Loucy (cell line): ENCODE measurements at regions not wholly inside any gene's neighbourhood (a gene's known extent, or its start where the extent isn't known, plus 50 kb on each side); places are given as distances from the start of the nearest gene placed in this dataset.

Source experiments
- H2AFZ ChIP-seq: fragments of 200-600 bp; sonication (generic); 2 replicates; pipeline ENCODE4 v1.6.0; 2016; ENCODE audit warnings: antibody characterized with exemption, mild to moderate bottlenecking, low read length, moderate library complexity
- H3F3A ChIP-seq: fragments of 200-600 bp; 2 replicates; pipeline ENCODE4 v1.6.0; 2016; ENCODE audit warnings: antibody characterized with exemption, low read depth, mild to moderate bottlenecking
- H3K27me3 ChIP-seq: fragments of 200-600 bp; sonication (generic); 2 replicates; pipeline ENCODE4 v1.6.1; 2014; ENCODE audit warnings: low read length, mild to moderate bottlenecking; ENCODE audit not compliant: insufficient read depth, poor library complexity, severe bottlenecking
- H3K36me3 ChIP-seq: fragments of 200-600 bp; sonication (generic); 2 replicates; pipeline ENCODE4 v1.6.1; 2016; ENCODE audit warnings: low read length; ENCODE audit not compliant: insufficient read depth
- H3K4me1 ChIP-seq: fragments of 200-600 bp; sonication (generic); 2 replicates; pipeline ENCODE4 v1.5.1; 2014; ENCODE audit warnings: low read length, mild to moderate bottlenecking; ENCODE audit not compliant: insufficient read depth, poor library complexity, severe bottlenecking
- H3K4me2 ChIP-seq: fragments of 200-600 bp; sonication (generic); 2 replicates; pipeline ENCODE4 v1.6.0; 2014; ENCODE audit warnings: antibody characterized with exemption, low read length, low read depth, mild to moderate bottlenecking; ENCODE audit not compliant: poor library complexity, severe bottlenecking
- H3K4me3 ChIP-seq: fragments of 200-600 bp; sonication (generic); 2 replicates; pipeline ENCODE4 v1.5.1; 2014; ENCODE audit warnings: low read length, mild to moderate bottlenecking, mixed read lengths; ENCODE audit not compliant: poor library complexity, severe bottlenecking
- H3K79me2 ChIP-seq: fragments of 200-600 bp; sonication (generic); 2 replicates; pipeline ENCODE4 v1.6.1; 2014; ENCODE audit warnings: low read length; ENCODE audit not compliant: insufficient read depth
- H3K9ac ChIP-seq: fragments of 200-600 bp; sonication (generic); 2 replicates; pipeline ENCODE4 v1.6.0; 2014; ENCODE audit warnings: mild to moderate bottlenecking, low read depth, low read length, moderate library complexity; ENCODE audit not compliant: poor library complexity, severe bottlenecking
- H3K9me2 ChIP-seq: fragments of 200-600 bp; sonication (generic); replicated peaks from 2 replicates; pipeline ENCODE4 v1.6.1; 2016; ENCODE audit warnings: low read depth, low read length, mixed read lengths
- H3K9me3 ChIP-seq: fragments of 200-600 bp; sonication (generic); 2 replicates; pipeline ENCODE4 v1.6.1; 2014; ENCODE audit warnings: mild to moderate bottlenecking, antibody characterized with exemption, low read length, low read depth; ENCODE audit not compliant: insufficient read depth
- H4K20me1 ChIP-seq: fragments of 200-600 bp; sonication (generic); 2 replicates; pipeline ENCODE4 v1.6.0; 2014; ENCODE audit warnings: antibody characterized with exemption, low read length, mild to moderate bottlenecking; ENCODE audit not compliant: insufficient read depth, poor library complexity, severe bottlenecking
- EZH2phosphoT487 ChIP-seq: fragments of 200-600 bp; IDR thresholded peaks from 2 replicates; pipeline ENCODE4 v1.6.1; 2018; ENCODE audit warnings: antibody characterized with exemption, mild to moderate bottlenecking, moderate library complexity, borderline replicate concordance
- TF ChIP-seq, protein P1 (sequence below): fragments of 200-600 bp; sonication (generic); conservative IDR thresholded peaks from 2 replicates; pipeline ENCODE4 v1.5.1; 2014; ENCODE audit warnings: mild to moderate bottlenecking, antibody characterized with exemption, low read length

GRCh38 chr3:72494626-72495025 is 353.6 kb downstream of the SHQ1 start:
- no peaks in the 10 kb centered on the region for H3K9me2 ChIP-seq
- H3K36me3 ChIP-seq = no peaks in the 10 kb centered on the region
- H3K4me2 ChIP-seq = no peak overlapping the region
- no peaks in the 10 kb centered on the region for H3F3A ChIP-seq
- H3K9me3 ChIP-seq = no peaks in the 10 kb centered on the region
- no peak overlapping the region for H3K9ac ChIP-seq
- H3K27me3 ChIP-seq = no peaks in the 10 kb centered on the region
- H3K79me2 ChIP-seq = no peaks in the 10 kb centered on the region
- H3K4me3 ChIP-seq = no peak overlapping the region
- H3K4me1 ChIP-seq = peaks cover 26% of the 10 kb centered on the region
- no peak overlapping the region for H2AFZ ChIP-seq
- TF ChIP-seq, protein P1, sequence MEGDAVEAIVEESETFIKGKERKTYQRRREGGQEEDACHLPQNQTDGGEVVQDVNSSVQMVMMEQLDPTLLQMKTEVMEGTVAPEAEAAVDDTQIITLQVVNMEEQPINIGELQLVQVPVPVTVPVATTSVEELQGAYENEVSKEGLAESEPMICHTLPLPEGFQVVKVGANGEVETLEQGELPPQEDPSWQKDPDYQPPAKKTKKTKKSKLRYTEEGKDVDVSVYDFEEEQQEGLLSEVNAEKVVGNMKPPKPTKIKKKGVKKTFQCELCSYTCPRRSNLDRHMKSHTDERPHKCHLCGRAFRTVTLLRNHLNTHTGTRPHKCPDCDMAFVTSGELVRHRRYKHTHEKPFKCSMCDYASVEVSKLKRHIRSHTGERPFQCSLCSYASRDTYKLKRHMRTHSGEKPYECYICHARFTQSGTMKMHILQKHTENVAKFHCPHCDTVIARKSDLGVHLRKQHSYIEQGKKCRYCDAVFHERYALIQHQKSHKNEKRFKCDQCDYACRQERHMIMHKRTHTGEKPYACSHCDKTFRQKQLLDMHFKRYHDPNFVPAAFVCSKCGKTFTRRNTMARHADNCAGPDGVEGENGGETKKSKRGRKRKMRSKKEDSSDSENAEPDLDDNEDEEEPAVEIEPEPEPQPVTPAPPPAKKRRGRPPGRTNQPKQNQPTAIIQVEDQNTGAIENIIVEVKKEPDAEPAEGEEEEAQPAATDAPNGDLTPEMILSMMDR = no peak
- no peak for TF ChIP-seq EZH2phosphoT487
- H4K20me1 ChIP-seq = no peaks in the 10 kb centered on the region

- Histone ChIP-seq H3K79me2 (no peaks in the 10 kb centered on the region), H3K4me1 (peaks cover 26% of the 10 kb centered on the region), H3K9ac (no peak overlapping the region), H3K4me3 (no peak overlapping the region), H3K36me3 (no peaks in the 10 kb centered on the region), H2AFZ (no peak overlapping the region), H3K27me3 (no peaks in the 10 kb centered on the region), H3K9me3 (no peaks in the 10 kb centered on the region), H4K20me1 (no peaks in the 10 kb centered on the region), H3F3A (no peaks in the 10 kb centered on the region), H3K9me2 (no peaks in the 10 kb centered on the region), H3K4me2 (no peak overlapping the region)
- TF ChIP-seq, protein P1 = no peak
- TF ChIP-seq EZH2phosphoT487 = no peak
These were observed 354.1 kb downstream of the SHQ1 start for GRCh38 chr3:72494130-72494529.

GRCh38 chr3:72492240-72492639 is 356.0 kb downstream of the SHQ1 start:
- no peak overlapping the region for H3K4me3 ChIP-seq
- no peaks in the 10 kb centered on the region for H3K79me2 ChIP-seq
- no peak overlapping the region for H3K4me2 ChIP-seq
- no peak overlapping the region for H2AFZ ChIP-seq
- H3K9ac ChIP-seq = no peak overlapping the region
- no peaks in the 10 kb centered on the region for H3F3A ChIP-seq
- no peaks in the 10 kb centered on the region for H3K36me3 ChIP-seq
- H3K9me2 ChIP-seq = no peaks in the 10 kb centered on the region
- no peaks in the 10 kb centered on the region for H4K20me1 ChIP-seq
- no peaks in the 10 kb centered on the region for H3K9me3 ChIP-seq
- peaks cover 37% of the 10 kb centered on the region for H3K4me1 ChIP-seq
- no peaks in the 10 kb centered on the region for H3K27me3 ChIP-seq
- TF ChIP-seq, protein P1 = no peak
- TF ChIP-seq EZH2phosphoT487 = no peak
